C4-2B (cell line): ENCODE measurements at regions not wholly inside any gene's neighbourhood (a gene's known extent, or its start where the extent isn't known, plus 50 kb on each side); places are given as distances from the start of the nearest gene placed in this dataset.

Experiments used
- CTCF ChIP-seq: fragments of 450-650 bp; conservative IDR thresholded peaks from 2 replicates; pipeline ENCODE4 v1.5.1; 2017; ENCODE audit warnings: mild to moderate bottlenecking
- ZFX ChIP-seq: fragments of 450-650 bp; IDR thresholded peaks from 2 replicates; pipeline ENCODE4 v1.6.1; 2017

DNA sequence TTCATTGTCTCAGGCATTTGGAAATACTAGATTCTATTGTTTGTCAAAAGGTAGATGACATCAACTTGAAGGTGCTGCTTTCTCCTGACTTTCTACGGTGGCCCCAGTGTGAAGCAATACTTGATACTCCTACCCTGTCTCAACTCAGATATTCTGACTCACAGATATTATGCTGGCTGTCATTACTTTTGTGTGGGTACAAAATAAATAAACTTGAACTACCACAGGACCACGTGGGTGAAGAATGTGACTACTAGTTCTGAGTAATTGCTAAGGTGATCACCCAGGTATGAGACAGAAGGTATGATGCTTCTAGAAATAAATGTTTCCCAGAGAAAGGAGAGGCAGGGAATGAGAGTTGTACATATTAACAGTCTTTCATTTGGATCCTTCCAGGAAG lies 275.3 kb upstream of the SPOCK3 start:
- TF ChIP-seq CTCF (no peak), ZFX (no peak)
